Mesendoderm (in vitro differentiated cells): ENCODE measurements at regions not wholly inside any gene's neighbourhood (a gene's known extent, or its start where the extent isn't known, plus 50 kb on each side); places are given as distances from the start of the nearest gene placed in this dataset.

Experiments used
- DNase-seq: peaks from one replicate; pipeline ENCODE4 v3.0.0; 2013
- H2AK5ac ChIP-seq: 2 replicates; pipeline ENCODE4 v1.6.1; 2013; ENCODE audit warnings: low read length, inconsistent platforms
- H2BK120ac ChIP-seq: 2 replicates; pipeline ENCODE4 v1.6.1; 2013; ENCODE audit warnings: low read depth, mild to moderate bottlenecking, low read length, moderate library complexity, mixed read lengths
- H2BK15ac ChIP-seq: replicated peaks from 2 replicates; pipeline ENCODE4 v1.6.1; 2013; ENCODE audit warnings: low read depth, mild to moderate bottlenecking, moderate library complexity
- H2BK5ac ChIP-seq: 2 replicates; pipeline ENCODE4 v1.6.1; 2013; ENCODE audit warnings: low read length, inconsistent platforms
- H3K18ac ChIP-seq: 2 replicates; pipeline ENCODE4 v1.6.1; 2013; ENCODE audit warnings: mild to moderate bottlenecking, low read length, mixed read lengths
- H3K23ac ChIP-seq: one replicate; pipeline ENCODE4 v1.6.1; 2013; ENCODE audit warnings: low read length
- H3K27ac ChIP-seq: 2 replicates; pipeline ENCODE4 v1.5.1; 2013; ENCODE audit warnings: low read depth, mild to moderate bottlenecking, inconsistent platforms, low read length, moderate library complexity
- H3K27me3 ChIP-seq: 2 replicates; pipeline ENCODE4 v1.6.1; 2013; ENCODE audit warnings: low read length, control low read depth, mild to moderate bottlenecking, inconsistent platforms; ENCODE audit not compliant: insufficient read depth, poor library complexity
- H3K36me3 ChIP-seq: 2 replicates; pipeline ENCODE4 v1.6.1; 2013; ENCODE audit warnings: low read length, inconsistent platforms; ENCODE audit not compliant: control insufficient read depth, insufficient read depth
- H3K4ac ChIP-seq: one replicate; pipeline ENCODE4 v1.6.1; 2013; ENCODE audit warnings: low read depth, mild to moderate bottlenecking, low read length, moderate library complexity
- H3K4me1 ChIP-seq: 2 replicates; pipeline ENCODE4 v1.6.1; 2013; ENCODE audit warnings: low read depth, low read length, inconsistent platforms; ENCODE audit not compliant: control insufficient read depth
- H3K4me2 ChIP-seq: 2 replicates; pipeline ENCODE4 v1.6.1; 2013; ENCODE audit warnings: low read length
- H3K4me3 ChIP-seq: 2 replicates; pipeline ENCODE4 v1.5.1; 2013; ENCODE audit warnings: mild to moderate bottlenecking, low read length
- H3K56ac ChIP-seq: one replicate; pipeline ENCODE4 v1.6.1; 2013; ENCODE audit warnings: low read length
- H3K79me1 ChIP-seq: 2 replicates; pipeline ENCODE4 v1.6.1; 2013; ENCODE audit warnings: low read length, inconsistent platforms
- H3K79me2 ChIP-seq: 2 replicates; pipeline ENCODE4 v1.6.1; 2013; ENCODE audit warnings: mild to moderate bottlenecking, low read length; ENCODE audit not compliant: control insufficient read depth, insufficient read depth
- H3K9ac ChIP-seq: 2 replicates; pipeline ENCODE4 v1.6.1; 2013; ENCODE audit warnings: low read length, inconsistent platforms
- H4K5ac ChIP-seq: one replicate; pipeline ENCODE4 v1.6.1; 2013; ENCODE audit warnings: low read length
- H4K8ac ChIP-seq: one replicate; pipeline ENCODE4 v1.6.1; 2013; ENCODE audit warnings: low read depth, mild to moderate bottlenecking, control low read depth, low read length, moderate library complexity
- WGBS: extraction: QIAGEN DNeasy Blood & Tissue Kit; methylation state at CpG from one replicate; pipeline ENCODE4 v1.1.7; 2013; ENCODE audit warnings: low lambda C conversion rate, missing lambda C conversion rate; ENCODE audit not compliant: insufficient coverage; ENCODE audit errors: extremely low coverage; 5-methylcytosine and 5-hydroxymethylcytosine counted together

- no peak overlapping the region for H3K4me2 ChIP-seq
- no peak overlapping the region for H3K23ac ChIP-seq
- H3K36me3 ChIP-seq, result no peaks in the 10 kb centered on the region
- H3K79me1 ChIP-seq, result no peaks in the 10 kb centered on the region
- no peak overlapping the region for H2BK15ac ChIP-seq
- no peak overlapping the region for H2BK5ac ChIP-seq
- H3K56ac ChIP-seq, result no peak overlapping the region
- H2AK5ac ChIP-seq, result no peak overlapping the region
- no peak overlapping the region for H3K18ac ChIP-seq
- no peak overlapping the region for H3K9ac ChIP-seq
- H2BK120ac ChIP-seq, result no peak overlapping the region
- H3K4me3 ChIP-seq, result no peak overlapping the region
- H3K27me3 ChIP-seq, result no peaks in the 10 kb centered on the region
- no peaks in the 10 kb centered on the region for H3K4me1 ChIP-seq
- H3K4ac ChIP-seq, result no peak overlapping the region
- no peaks in the 10 kb centered on the region for H3K79me2 ChIP-seq
- DNase-seq, result no peak
- no peak overlapping the region for H4K8ac ChIP-seq
- H4K5ac ChIP-seq, result no peak overlapping the region
- H3K27ac ChIP-seq, result no peak overlapping the region
These were observed 1201.1 kb upstream of the B3GALT2 start for GRCh38 chr1:194387531-194387930.

- no peak overlapping the region for H2BK5ac ChIP-seq
- no peak overlapping the region for H2BK15ac ChIP-seq
- H4K8ac ChIP-seq, result no peak overlapping the region
- H3K36me3 ChIP-seq, result no peaks in the 10 kb centered on the region
- H3K4me3 ChIP-seq, result no peak overlapping the region
- no peaks in the 10 kb centered on the region for H3K79me1 ChIP-seq
- no peak overlapping the region for H3K23ac ChIP-seq
- no peak overlapping the region for H3K4me2 ChIP-seq
- no peak overlapping the region for H3K56ac ChIP-seq
- H3K27ac ChIP-seq, result no peak overlapping the region
- H3K18ac ChIP-seq, result no peak overlapping the region
- no peak overlapping the region for H2AK5ac ChIP-seq
- H3K27me3 ChIP-seq, result no peaks in the 10 kb centered on the region
- no peak overlapping the region for H4K5ac ChIP-seq
- no peaks in the 10 kb centered on the region for H3K79me2 ChIP-seq
- no peak overlapping the region for H2BK120ac ChIP-seq
- no peak overlapping the region for H3K9ac ChIP-seq
- peak; percentile 80 for DNase-seq
- H3K4me1 ChIP-seq, result no peaks in the 10 kb centered on the region
- H3K4ac ChIP-seq, result no peak overlapping the region
These were observed 1192.1 kb upstream of the B3GALT2 start for GRCh38 chr1:194378517-194378916.

- Histone ChIP-seq H3K9ac (no peak overlapping the region), H3K56ac (no peak overlapping the region), H3K36me3 (no peaks in the 10 kb centered on the region), H3K23ac (no peak overlapping the region), H2AK5ac (no peak overlapping the region), H3K4me3 (no peak overlapping the region), H2BK120ac (no peak overlapping the region), H3K18ac (no peak overlapping the region), H2BK15ac (no peak overlapping the region), H3K4me1 (no peaks in the 10 kb centered on the region), H3K79me1 (no peaks in the 10 kb centered on the region), H3K27ac (no peak overlapping the region), H4K8ac (no peak overlapping the region), H3K4ac (no peak overlapping the region), H4K5ac (no peak overlapping the region), H3K4me2 (no peak overlapping the region), H2BK5ac (no peak overlapping the region), H3K79me2 (no peaks in the 10 kb centered on the region), H3K27me3 (no peaks in the 10 kb centered on the region)
- DNase-seq, result no peak
- WGBS, result no CpG with 5 or more reads among the region's 6 CpGs
These were observed 1188.2 kb upstream of the B3GALT2 start for GRCh38 chr1:194374649-194375048.

DNA sequence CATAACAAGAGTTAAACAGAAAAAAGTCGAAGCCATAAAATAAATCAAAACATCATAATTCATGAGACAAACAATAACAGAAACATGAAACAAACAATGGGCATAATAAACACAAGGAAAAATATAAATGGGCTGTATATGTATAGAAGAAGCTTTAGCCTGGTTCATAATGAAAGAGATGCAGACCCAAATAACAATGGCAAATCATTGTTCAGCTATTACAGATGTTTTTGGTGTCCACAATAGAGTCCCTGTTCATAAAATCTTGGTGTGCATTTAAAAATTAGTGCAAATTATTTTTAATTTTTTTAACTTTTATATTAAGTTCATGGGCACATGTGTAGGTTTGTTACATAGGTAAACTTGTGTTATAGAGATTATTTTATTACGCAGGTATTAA, 1185.9 kb upstream of the B3GALT2 start:
- H4K8ac ChIP-seq, result no peak overlapping the region
- no peak overlapping the region for H3K4ac ChIP-seq
- H3K27me3 ChIP-seq, result no peaks in the 10 kb centered on the region
- H3K79me1 ChIP-seq, result no peaks in the 10 kb centered on the region
- no peak overlapping the region for H3K18ac ChIP-seq
- H3K4me3 ChIP-seq, result no peak overlapping the region
- no peak for DNase-seq
- no peak overlapping the region for H2BK120ac ChIP-seq
- H2BK5ac ChIP-seq, result no peak overlapping the region
- H2AK5ac ChIP-seq, result no peak overlapping the region
- no peaks in the 10 kb centered on the region for H3K79me2 ChIP-seq
- H4K5ac ChIP-seq, result no peak overlapping the region
- H2BK15ac ChIP-seq, result no peak overlapping the region
- WGBS, result no CpG with 5 or more reads among the region's 2 CpGs
- H3K9ac ChIP-seq, result no peak overlapping the region
- no peak overlapping the region for H3K23ac ChIP-seq
- no peaks in the 10 kb centered on the region for H3K36me3 ChIP-seq
- no peak overlapping the region for H3K4me2 ChIP-seq
- H3K4me1 ChIP-seq, result no peaks in the 10 kb centered on the region
- H3K27ac ChIP-seq, result no peak overlapping the region
- H3K56ac ChIP-seq, result no peak overlapping the region

DNA sequence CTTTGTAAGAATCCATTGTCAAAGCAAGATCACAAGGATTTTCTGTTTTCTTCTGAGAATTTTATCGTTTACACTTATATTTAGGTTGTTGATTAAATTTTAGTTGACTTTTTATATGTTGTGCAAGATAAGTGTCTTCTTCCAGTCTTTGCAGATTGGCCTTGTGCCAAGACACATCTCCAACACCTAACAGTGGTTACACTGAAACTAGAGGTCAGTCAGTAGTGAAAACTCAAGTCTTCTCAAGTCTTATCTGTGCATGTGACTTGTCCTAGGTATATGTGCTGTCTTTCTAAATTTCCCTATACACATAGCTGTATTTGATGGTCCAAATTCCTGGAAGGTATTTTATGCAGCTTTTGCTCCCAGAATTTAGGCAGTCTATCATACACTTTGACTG, 1183.2 kb upstream of the B3GALT2 start:
- no peak overlapping the region for H3K4me2 ChIP-seq
- H2BK5ac ChIP-seq, result no peak overlapping the region
- no peak overlapping the region for H3K27ac ChIP-seq
- H3K27me3 ChIP-seq, result no peaks in the 10 kb centered on the region
- H3K4ac ChIP-seq, result no peak overlapping the region
- WGBS, result no CpG with 5 or more reads among the region's 1 CpG
- H3K23ac ChIP-seq, result no peak overlapping the region
- H2AK5ac ChIP-seq, result no peak overlapping the region
- no peak for DNase-seq
- no peak overlapping the region for H3K56ac ChIP-seq
- H4K8ac ChIP-seq, result no peak overlapping the region
- no peaks in the 10 kb centered on the region for H3K4me1 ChIP-seq
- H3K9ac ChIP-seq, result no peak overlapping the region
- no peaks in the 10 kb centered on the region for H3K79me1 ChIP-seq
- H2BK15ac ChIP-seq, result no peak overlapping the region
- no peak overlapping the region for H3K18ac ChIP-seq
- no peak overlapping the region for H2BK120ac ChIP-seq
- no peak overlapping the region for H4K5ac ChIP-seq
- H3K36me3 ChIP-seq, result no peaks in the 10 kb centered on the region
- no peak overlapping the region for H3K4me3 ChIP-seq
- H3K79me2 ChIP-seq, result no peaks in the 10 kb centered on the region

GRCh38 chr1:194369060-194369459, 1182.6 kb upstream of the B3GALT2 start:
- Histone ChIP-seq H3K4me2 (no peak overlapping the region), H2AK5ac (no peak overlapping the region), H3K36me3 (no peaks in the 10 kb centered on the region), H4K5ac (no peak overlapping the region), H2BK5ac (no peak overlapping the region), H3K4ac (no peak overlapping the region), H2BK15ac (no peak overlapping the region), H2BK120ac (no peak overlapping the region), H3K9ac (no peak overlapping the region), H3K27ac (no peak overlapping the region), H4K8ac (no peak overlapping the region), H3K79me2 (no peaks in the 10 kb centered on the region), H3K79me1 (no peaks in the 10 kb centered on the region), H3K27me3 (no peaks in the 10 kb centered on the region), H3K23ac (no peak overlapping the region), H3K56ac (no peak overlapping the region), H3K4me3 (no peak overlapping the region), H3K18ac (no peak overlapping the region), H3K4me1 (no peaks in the 10 kb centered on the region)
- DNase-seq, result no peak
